Mammary epithelial cell (primary cell): ENCODE measurements at regions not wholly inside any gene's neighbourhood (a gene's known extent, or its start where the extent isn't known, plus 50 kb on each side); places are given as distances from the start of the nearest gene placed in this dataset.

ENCODE experiments used
- EZH2 ChIP-seq: IDR thresholded peaks from 2 replicates; pipeline ENCODE4 v1.6.1; 2012; ENCODE audit warnings: low read length, inconsistent platforms, borderline replicate concordance
- TF ChIP-seq, protein P1 (sequence below), 2 donors: IDR thresholded peaks in 1 of 2; conservative IDR thresholded peaks in 1 of 2; 2 replicates each; pipeline ENCODE4 v1.5.1; 2011 to 2012; ENCODE audit warnings: inconsistent platforms in 2 of 2, low read length in 2 of 2, mild to moderate bottlenecking in 2 of 2, control low read depth in 1 of 2, low read depth in 1 of 2; ENCODE audit not compliant: insufficient read depth in 1 of 2; ENCODE audit errors: extremely low read depth in 1 of 2

DNA sequence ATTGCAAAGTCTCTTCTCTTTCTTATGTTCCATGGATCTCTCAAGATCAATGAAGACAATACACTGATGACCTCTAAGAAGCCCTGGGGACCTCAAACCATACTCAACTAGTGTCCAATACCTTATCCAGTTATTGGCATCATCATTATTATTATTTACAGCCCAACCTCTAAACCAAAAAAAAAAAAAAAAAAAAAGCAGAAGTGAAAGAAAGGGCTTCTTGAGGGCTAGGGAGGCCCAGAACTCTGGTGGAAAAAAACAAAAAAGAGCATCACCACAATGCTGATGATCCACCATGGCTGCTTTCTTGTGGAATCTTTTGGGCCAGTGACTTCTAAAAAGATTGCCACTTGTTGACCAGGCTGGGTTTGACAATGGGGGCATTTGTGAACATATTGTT lies 324.9 kb downstream of the LPIN1 start:
- TF ChIP-seq, protein P1, sequence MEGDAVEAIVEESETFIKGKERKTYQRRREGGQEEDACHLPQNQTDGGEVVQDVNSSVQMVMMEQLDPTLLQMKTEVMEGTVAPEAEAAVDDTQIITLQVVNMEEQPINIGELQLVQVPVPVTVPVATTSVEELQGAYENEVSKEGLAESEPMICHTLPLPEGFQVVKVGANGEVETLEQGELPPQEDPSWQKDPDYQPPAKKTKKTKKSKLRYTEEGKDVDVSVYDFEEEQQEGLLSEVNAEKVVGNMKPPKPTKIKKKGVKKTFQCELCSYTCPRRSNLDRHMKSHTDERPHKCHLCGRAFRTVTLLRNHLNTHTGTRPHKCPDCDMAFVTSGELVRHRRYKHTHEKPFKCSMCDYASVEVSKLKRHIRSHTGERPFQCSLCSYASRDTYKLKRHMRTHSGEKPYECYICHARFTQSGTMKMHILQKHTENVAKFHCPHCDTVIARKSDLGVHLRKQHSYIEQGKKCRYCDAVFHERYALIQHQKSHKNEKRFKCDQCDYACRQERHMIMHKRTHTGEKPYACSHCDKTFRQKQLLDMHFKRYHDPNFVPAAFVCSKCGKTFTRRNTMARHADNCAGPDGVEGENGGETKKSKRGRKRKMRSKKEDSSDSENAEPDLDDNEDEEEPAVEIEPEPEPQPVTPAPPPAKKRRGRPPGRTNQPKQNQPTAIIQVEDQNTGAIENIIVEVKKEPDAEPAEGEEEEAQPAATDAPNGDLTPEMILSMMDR (conservative IDR thresholded peaks at IDR 0.05 in 1 of 2, IDR thresholded peaks at IDR 0.05 in 1 of 2; ENCODE audit: extremely low read depth in 1 of 2, insufficient read depth in 1 of 2, low read depth in 1 of 2, low read length in 2 of 2) = no peak
- no peak for TF ChIP-seq EZH2
